Epithelial cell of proximal tubule (primary cell): ENCODE measurements at regions not wholly inside any gene's neighbourhood (a gene's known extent, or its start where the extent isn't known, plus 50 kb on each side); places are given as distances from the start of the nearest gene placed in this dataset.
"Not testable (repeated sequence)": the region's sequence is repeated elsewhere in the genome, so short reads cannot be mapped to it uniquely, and the experiment has no call there.

Experiments
- DNase-seq: peaks from one replicate; pipeline ENCODE4 v3.0.0-alpha.2; 2011; ENCODE audit warnings: low read depth
- H3K4me3 ChIP-seq: 2 replicates; pipeline ENCODE4 v1.5.1; 2011; ENCODE audit warnings: low read depth, mild to moderate bottlenecking, low read length
- CTCF ChIP-seq: conservative IDR thresholded peaks from 2 replicates; pipeline ENCODE4 v1.5.1; 2012; ENCODE audit warnings: low read depth, mild to moderate bottlenecking, low read length

- no peak for DNase-seq
Measured at GRCh38 chr5:77898385-77898784, 122.2 kb upstream of the TBCA start.

GRCh38 chr5:77896338-77896737 is 120.2 kb upstream of the TBCA start:
- no peak for DNase-seq
- H3K4me3 ChIP-seq: no peak overlapping the region
- TF ChIP-seq CTCF: no peak

More at GRCh38 chr5:77898385-77898784, 122.2 kb upstream of the TBCA start:
- H3K4me3 ChIP-seq: no peak overlapping the region
- no peak for TF ChIP-seq CTCF

- H3K4me3 ChIP-seq: not testable (repeated sequence)
Measured at GRCh38 chr5:77894103-77894502, 118.0 kb upstream of the TBCA start.

GRCh38 chr5:77893225-77893860 is 117.2 kb upstream of the TBCA start:
- no peak for TF ChIP-seq CTCF
- H3K4me3 ChIP-seq: no peak overlapping the region
- DNase-seq: peak; percentile 66

More at GRCh38 chr5:77894103-77894502, 118.0 kb upstream of the TBCA start:
- not testable (repeated sequence) for DNase-seq

GRCh38 chr5:77892061-77893010 is 116.2 kb upstream of the TBCA start:
- no peak for DNase-seq
- no peak for TF ChIP-seq CTCF

GRCh38 chr5:77885519-77885918 is 109.4 kb upstream of the TBCA start:
- H3K4me3 ChIP-seq: no peak overlapping the region
- DNase-seq: no peak
- TF ChIP-seq CTCF: no peak

More at GRCh38 chr5:77892061-77893010, 116.2 kb upstream of the TBCA start:
- no peak overlapping the region for H3K4me3 ChIP-seq

- no peak overlapping the region for H3K4me3 ChIP-seq
- DNase-seq: no peak
- no peak for TF ChIP-seq CTCF
Measured at GRCh38 chr5:77882670-77883257, 106.6 kb upstream of the TBCA start.
